Heart left ventricle (tissue), 16 donors: ENCODE measurements at regions not wholly inside any gene's neighbourhood (a gene's known extent, or its start where the extent isn't known, plus 50 kb on each side); places are given as distances from the start of the nearest gene placed in this dataset.

ENCODE experiments used
- ATAC-seq, 4 donors: fragments of 200-7000 bp; cut with Tn5 transposase; one replicate each; pipeline ENCODE4 v1.9.1; 2020 to 2022; ENCODE audit warnings: moderate library complexity in 4 of 4, mild to moderate bottlenecking in 3 of 4, moderate number of reproducible peaks in 1 of 4
- DNase-seq, 5 donors: peaks; one replicate each; pipeline ENCODE4 v3.0.0-alpha.2; 2020
- H3K27ac ChIP-seq, 12 donors: fragments of 200-600 bp; sonication (generic) in 4 of 12; one replicate each; pipeline versions ENCODE4 v1.5.0 to v1.8.0; 2016 to 2022; ENCODE audit warnings: mild to moderate bottlenecking in 2 of 12
- H3K27me3 ChIP-seq, 9 donors: fragments of 200-600 bp; sonication (generic) in 2 of 9; one replicate each; pipeline versions ENCODE4 v1.5.1 to v1.8.0; 2016 to 2022; ENCODE audit warnings: mild to moderate bottlenecking in 3 of 9
- H3K36me3 ChIP-seq, 9 donors: fragments of 200-600 bp; sonication (generic) in 2 of 9; one replicate each; pipeline versions ENCODE4 v1.5.0 to v1.8.0; 2018 to 2022; ENCODE audit warnings: mild to moderate bottlenecking in 2 of 9
- H3K4me1 ChIP-seq, 12 donors: fragments of 200-600 bp; sonication (generic) in 4 of 12; one replicate each; pipeline versions ENCODE4 v1.5.0 to v1.8.0; 2016 to 2022; ENCODE audit warnings: mild to moderate bottlenecking in 3 of 12
- H3K4me3 ChIP-seq, 12 donors: fragments of 200-600 bp; sonication (generic) in 4 of 12; one replicate each; pipeline versions ENCODE4 v1.5.0 to v1.8.0; 2017 to 2022; ENCODE audit warnings: mild to moderate bottlenecking in 9 of 12, moderate library complexity in 4 of 12
- H3K9me3 ChIP-seq, 12 donors: fragments of 200-600 bp; sonication (generic) in 4 of 12; one replicate each; pipeline versions ENCODE4 v1.5.0 to v1.8.0; 2016 to 2022; ENCODE audit warnings: mild to moderate bottlenecking in 1 of 12
- CTCF ChIP-seq, 12 donors: fragments of 200-600 bp; sonication (generic) in 4 of 12; IDR thresholded peaks; one replicate each; pipeline versions ENCODE4 v1.5.0 to v1.8.0; 2018 to 2022; ENCODE audit warnings: antibody characterized with exemption in 12 of 12, mild to moderate bottlenecking in 5 of 12
- POLR2A ChIP-seq, 2 donors: fragments of 450-650 bp; IDR thresholded peaks; one replicate each; pipeline ENCODE4 v1.6.1; 2017; ENCODE audit warnings: antibody characterized with exemption in 2 of 2, mild to moderate bottlenecking in 2 of 2, moderate library complexity in 2 of 2
- WGBS, 4 donors: extraction: QIAGEN DNeasy Blood & Tissue Kit in 2 of 4; methylation state at CpG; one replicate each; pipeline versions ENCODE4 v1.1.5 to v1.1.7; 2013 to 2018; 5-methylcytosine and 5-hydroxymethylcytosine counted together
- intact Hi-C, 10 donors: fragments of 100-400 bp; cut with DNase I; formaldehyde crosslinking; loops; one replicate each; pipeline versions ENCODE4 v1.11.1 to v1.14.2; 2022
- donor health status: ischemic (EF 13 %, LVEDD 7.1; RV severe dilation, severe dysfunction).
- donor health status: healthy with polysubstance abuse.
- donor health status: DM: no; HTN: yes; CAD: no.
- donor health status: DM: no; HTN: no; CAD: no.
- donor health status: ischemic (EF 25% LVEDD 6.9; RV normal size, moderate dysfunction).
- donor health status: ischemic (EF 25% LVEDD 5.7; RV mildly dilated, moderate dysfunction).
- donor health status: healthy.
- donor health status: DM: yes; HTN: yes; CAD: no.
- donor health status: ischemic (EF 35%, LVEDD 5.7; RV mildly dilated, moderate dysfunction).
- donor health status: nonischemic (EF 11% LVEDD 7.7; RV severe dilation, severe dysfunction).
- donor health status: DM: yes; HTN: yes; CAD: no.
- donor health status: PGD.
- donor health status: ischemic (EF 29% LVEDD 5.4; RV normal size, mild dysfunction).
- donor health status: nonischemic (EF 23%, LVEDD 6.1; RV moderate dilation, normal function).

GRCh38 chr6:44696099-44696498 lies 308.6 kb downstream of the CDC5L start:
- DNase-seq (no peak), ATAC-seq (no peak)
- 95 to 100% (median 98%) methylated on average over 1 of the region's 1 CpG for WGBS, 4 donors
- H3K36me3 ChIP-seq, result no peaks in the 10 kb centered on the region
- no peaks in the 10 kb centered on the region for H3K9me3 ChIP-seq
- H3K4me1 ChIP-seq, result peaks cover 0 to 12% (median 2%) of the 10 kb centered on the region in 12 donors
- intact Hi-C loops, result no loop called here
- no peaks in the 10 kb centered on the region for H3K27me3 ChIP-seq
- TF ChIP-seq POLR2A (IDR thresholded peaks at IDR 0.05) (no peak), CTCF (IDR thresholded peaks at IDR 0.05) (no peak)
- H3K27ac ChIP-seq, result no peak overlapping the region
- H3K4me3 ChIP-seq, result no peak overlapping the region

GRCh38 chr6:44696686-44697085 lies 309.2 kb downstream of the CDC5L start:
- Histone ChIP-seq H3K4me1 (peaks cover 0 to 12% (median 2%) of the 10 kb centered on the region in 12 donors), H3K27me3 (no peaks in the 10 kb centered on the region), H3K27ac (no peak overlapping the region), H3K4me3 (no peak overlapping the region), H3K9me3 (no peaks in the 10 kb centered on the region), H3K36me3 (no peaks in the 10 kb centered on the region)
- intact Hi-C loops, result no loop called here
- TF ChIP-seq POLR2A (IDR thresholded peaks at IDR 0.05), result no peak
- TF ChIP-seq CTCF (IDR thresholded peaks at IDR 0.05), result no peak
- WGBS, 4 donors, result 68 to 91% (median 83%) methylated on average over 6 of the region's 6 CpGs
- DNase-seq (no peak), ATAC-seq (no peak)

- intact Hi-C loops, result no loop called here
- no peak overlapping the region for H3K27ac ChIP-seq
- no peaks in the 10 kb centered on the region for H3K27me3 ChIP-seq
- DNase-seq (peak in 4 of 5 donors; percentile 32 to 60 (median 50)), ATAC-seq (peak; percentile 32 to 75 (median 58))
- 62 to 70% (median 67%) methylated on average over 10 to 11 of the region's 11 CpGs for WGBS, 4 donors
- H3K4me1 ChIP-seq, result peaks cover 0 to 12% (median 2%) of the 10 kb centered on the region in 12 donors
- no peaks in the 10 kb centered on the region for H3K9me3 ChIP-seq
- peak in 1 of 12 donors; percentile 9 for TF ChIP-seq CTCF (IDR thresholded peaks at IDR 0.05)
- no peak for TF ChIP-seq POLR2A (IDR thresholded peaks at IDR 0.05)
- H3K4me3 ChIP-seq, result no peak overlapping the region
- H3K36me3 ChIP-seq, result no peaks in the 10 kb centered on the region
Observed at GRCh38 chr6:44697327-44697726, 309.8 kb downstream of the CDC5L start.

GRCh38 chr6:44698602-44699001 lies 311.1 kb downstream of the CDC5L start:
- Histone ChIP-seq H3K27ac (peak overlapping the region in 1 of 12 donors; percentile 14), H3K9me3 (no peaks in the 10 kb centered on the region), H3K4me1 (peaks cover 0 to 12% (median 2%) of the 10 kb centered on the region in 12 donors), H3K36me3 (no peaks in the 10 kb centered on the region), H3K27me3 (no peaks in the 10 kb centered on the region), H3K4me3 (no peak overlapping the region)
- ATAC-seq (no peak), DNase-seq (no peak)
- intact Hi-C loops, result no loop called here
- 43 to 75% (median 56%) methylated on average over 1 of the region's 1 CpG for WGBS, 4 donors
- TF ChIP-seq POLR2A (IDR thresholded peaks at IDR 0.05) (no peak), CTCF (IDR thresholded peaks at IDR 0.05) (no peak)
